Loucy (cell line): ENCODE measurements at regions not wholly inside any gene's neighbourhood (a gene's known extent, or its start where the extent isn't known, plus 50 kb on each side); places are given as distances from the start of the nearest gene placed in this dataset.

Experiments used
- H2AFZ ChIP-seq: fragments of 200-600 bp; sonication (generic); 2 replicates; pipeline ENCODE4 v1.6.0; 2016; ENCODE audit warnings: antibody characterized with exemption, mild to moderate bottlenecking, low read length, moderate library complexity
- H3F3A ChIP-seq: fragments of 200-600 bp; 2 replicates; pipeline ENCODE4 v1.6.0; 2016; ENCODE audit warnings: antibody characterized with exemption, low read depth, mild to moderate bottlenecking
- H3K27me3 ChIP-seq: fragments of 200-600 bp; sonication (generic); 2 replicates; pipeline ENCODE4 v1.6.1; 2014; ENCODE audit warnings: low read length, mild to moderate bottlenecking; ENCODE audit not compliant: insufficient read depth, poor library complexity, severe bottlenecking
- H3K36me3 ChIP-seq: fragments of 200-600 bp; sonication (generic); 2 replicates; pipeline ENCODE4 v1.6.1; 2016; ENCODE audit warnings: low read length; ENCODE audit not compliant: insufficient read depth
- H3K4me1 ChIP-seq: fragments of 200-600 bp; sonication (generic); 2 replicates; pipeline ENCODE4 v1.5.1; 2014; ENCODE audit warnings: low read length, mild to moderate bottlenecking; ENCODE audit not compliant: insufficient read depth, poor library complexity, severe bottlenecking
- H3K4me2 ChIP-seq: fragments of 200-600 bp; sonication (generic); 2 replicates; pipeline ENCODE4 v1.6.0; 2014; ENCODE audit warnings: antibody characterized with exemption, low read length, low read depth, mild to moderate bottlenecking; ENCODE audit not compliant: poor library complexity, severe bottlenecking
- H3K4me3 ChIP-seq: fragments of 200-600 bp; sonication (generic); 2 replicates; pipeline ENCODE4 v1.5.1; 2014; ENCODE audit warnings: low read length, mild to moderate bottlenecking, mixed read lengths; ENCODE audit not compliant: poor library complexity, severe bottlenecking
- H3K79me2 ChIP-seq: fragments of 200-600 bp; sonication (generic); 2 replicates; pipeline ENCODE4 v1.6.1; 2014; ENCODE audit warnings: low read length; ENCODE audit not compliant: insufficient read depth
- H3K9ac ChIP-seq: fragments of 200-600 bp; sonication (generic); 2 replicates; pipeline ENCODE4 v1.6.0; 2014; ENCODE audit warnings: mild to moderate bottlenecking, low read depth, low read length, moderate library complexity; ENCODE audit not compliant: poor library complexity, severe bottlenecking
- H3K9me2 ChIP-seq: fragments of 200-600 bp; sonication (generic); replicated peaks from 2 replicates; pipeline ENCODE4 v1.6.1; 2016; ENCODE audit warnings: low read depth, low read length, mixed read lengths
- H3K9me3 ChIP-seq: fragments of 200-600 bp; sonication (generic); 2 replicates; pipeline ENCODE4 v1.6.1; 2014; ENCODE audit warnings: mild to moderate bottlenecking, antibody characterized with exemption, low read length, low read depth; ENCODE audit not compliant: insufficient read depth
- H4K20me1 ChIP-seq: fragments of 200-600 bp; sonication (generic); 2 replicates; pipeline ENCODE4 v1.6.0; 2014; ENCODE audit warnings: antibody characterized with exemption, low read length, mild to moderate bottlenecking; ENCODE audit not compliant: insufficient read depth, poor library complexity, severe bottlenecking
- CTCF ChIP-seq: fragments of 200-600 bp; sonication (generic); conservative IDR thresholded peaks from 2 replicates; pipeline ENCODE4 v1.5.1; 2014; ENCODE audit warnings: mild to moderate bottlenecking, antibody characterized with exemption, low read length
- EZH2phosphoT487 ChIP-seq: fragments of 200-600 bp; IDR thresholded peaks from 2 replicates; pipeline ENCODE4 v1.6.1; 2018; ENCODE audit warnings: antibody characterized with exemption, mild to moderate bottlenecking, moderate library complexity, borderline replicate concordance

DNA sequence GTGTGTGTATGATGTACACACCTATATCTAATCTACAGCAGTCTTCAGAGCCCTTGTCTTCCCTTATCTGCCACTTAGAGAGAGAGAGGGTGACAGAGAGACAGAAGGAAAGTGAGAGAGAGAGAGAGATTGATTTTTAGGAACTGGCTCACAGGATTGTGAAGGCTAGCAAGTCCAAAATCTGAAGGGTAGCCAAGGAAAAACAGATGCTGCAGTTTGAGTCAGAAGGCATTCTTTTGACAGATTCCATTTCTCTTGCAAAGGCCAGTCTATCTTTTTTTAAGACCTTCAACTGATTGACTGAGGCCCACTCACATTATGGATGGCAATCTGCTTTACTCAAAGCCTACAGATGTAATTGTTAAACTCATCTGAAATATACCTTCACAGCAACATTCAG is 664.0 kb upstream of the IGFBP7 start:
- Histone ChIP-seq H3K9me3 (no peaks in the 10 kb centered on the region), H3K4me3 (no peak overlapping the region), H3K9me2 (no peaks in the 10 kb centered on the region)

DNA sequence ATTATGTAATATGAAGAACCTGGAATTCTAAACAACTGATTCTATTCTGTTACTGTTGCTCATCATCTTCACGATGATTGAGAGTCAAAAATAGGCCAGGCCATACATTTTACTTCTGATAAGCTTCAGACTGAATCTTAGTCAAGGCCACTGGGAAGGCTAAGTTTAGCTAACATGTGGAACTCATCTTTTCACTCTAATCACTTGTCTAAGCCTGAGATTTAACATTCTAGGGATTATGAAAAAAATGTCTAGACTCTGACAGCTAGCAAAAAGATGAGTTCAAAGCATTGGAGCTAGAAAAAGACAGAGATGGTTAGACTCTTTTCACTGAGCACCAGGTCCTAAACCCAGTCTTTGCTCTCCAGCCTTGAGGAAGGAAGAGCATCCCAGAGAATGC is 656.2 kb upstream of the IGFBP7 start:
- Histone ChIP-seq H3K9me2 (no peaks in the 10 kb centered on the region), H3K36me3 (no peaks in the 10 kb centered on the region), H3K4me2 (no peak overlapping the region), H3K9ac (no peak overlapping the region), H3K4me1 (no peaks in the 10 kb centered on the region), H3K79me2 (no peaks in the 10 kb centered on the region), H3F3A (no peaks in the 10 kb centered on the region), H2AFZ (no peak overlapping the region), H4K20me1 (no peaks in the 10 kb centered on the region), H3K9me3 (no peaks in the 10 kb centered on the region), H3K4me3 (no peak overlapping the region), H3K27me3 (no peaks in the 10 kb centered on the region)
- TF ChIP-seq CTCF (no peak), EZH2phosphoT487 (no peak)

More for the DNA sequence above, 664.0 kb upstream of the IGFBP7 start:
- Histone ChIP-seq H3F3A (no peaks in the 10 kb centered on the region), H3K27me3 (no peaks in the 10 kb centered on the region), H2AFZ (no peak overlapping the region), H4K20me1 (no peaks in the 10 kb centered on the region), H3K79me2 (no peaks in the 10 kb centered on the region), H3K36me3 (no peaks in the 10 kb centered on the region), H3K9ac (no peak overlapping the region), H3K4me2 (no peak overlapping the region), H3K4me1 (no peaks in the 10 kb centered on the region)
- TF ChIP-seq EZH2phosphoT487 (no peak), CTCF (no peak)

DNA sequence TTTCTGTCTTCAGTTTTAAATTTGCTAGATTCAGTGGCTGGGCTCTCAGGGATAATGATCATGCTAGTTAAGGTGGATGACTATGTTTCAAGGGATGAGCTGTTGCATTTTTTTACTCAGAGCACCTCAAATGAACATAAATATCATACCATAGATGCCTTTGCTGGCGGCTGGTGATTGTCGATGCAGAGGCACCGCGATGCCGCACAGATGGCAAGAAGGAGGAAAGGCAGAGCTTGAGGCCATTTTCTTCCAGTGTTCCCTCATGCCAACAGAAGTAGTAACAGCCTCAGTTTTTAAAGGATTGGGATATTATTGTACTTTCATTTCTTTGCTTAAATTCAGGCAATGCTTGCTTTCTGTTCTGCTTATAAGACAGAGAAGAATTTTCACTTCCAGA is 654.7 kb upstream of the IGFBP7 start:
- H3K9me2 ChIP-seq: no peaks in the 10 kb centered on the region
- H3K9me3 ChIP-seq: no peaks in the 10 kb centered on the region
- no peak overlapping the region for H3K9ac ChIP-seq
- H2AFZ ChIP-seq: no peak overlapping the region
- H3K4me1 ChIP-seq: no peaks in the 10 kb centered on the region
- TF ChIP-seq EZH2phosphoT487 (no peak), CTCF (no peak)
- H3K79me2 ChIP-seq: no peaks in the 10 kb centered on the region
- no peaks in the 10 kb centered on the region for H3K36me3 ChIP-seq
- no peaks in the 10 kb centered on the region for H4K20me1 ChIP-seq
- H3K4me2 ChIP-seq: no peak overlapping the region
- H3K27me3 ChIP-seq: no peaks in the 10 kb centered on the region
- no peak overlapping the region for H3K4me3 ChIP-seq
- H3F3A ChIP-seq: no peaks in the 10 kb centered on the region
